K562 (cell line): ENCODE measurements at regions not wholly inside any gene's neighbourhood (a gene's known extent, or its start where the extent isn't known, plus 50 kb on each side); places are given as distances from the start of the nearest gene placed in this dataset.

ENCODE experiments used
- EP300 ChIP-seq: IDR thresholded peaks from 2 replicates; pipeline ENCODE4 v1.6.1; 2012; ENCODE audit warnings: low read length, improper control_type of control experiment
- PPARD ChIP-seq: fragments of 250-450 bp; sonication (Bioruptor Pico); IDR thresholded peaks from 2 replicates; pipeline ENCODE4 v1.8.0; 2022; ENCODE audit warnings: inconsistent platforms, mild to moderate bottlenecking, moderate library complexity
- SNIP1 ChIP-seq: fragments of 450-650 bp; IDR thresholded peaks from 2 replicates; pipeline ENCODE4 v1.7.1; 2017; ENCODE audit warnings: low read depth, mild to moderate bottlenecking
- TAF7 ChIP-seq: fragments of 450-650 bp; IDR thresholded peaks from 2 replicates; pipeline ENCODE4 v1.6.1; 2016; ENCODE audit warnings: missing genetic modification characterization, missing compliant biosample characterization
- ZNF384 ChIP-seq: IDR thresholded peaks from 2 replicates; pipeline ENCODE4 v1.6.1; 2012; ENCODE audit warnings: low read depth, low read length, improper control_type of control experiment
- TF ChIP-seq, protein P1 (sequence below), 3 experiments: IDR thresholded peaks in 2 of 3; conservative IDR thresholded peaks in 1 of 3; 2 replicates each; pipeline ENCODE4 v1.5.1; 2011 to 2012; ENCODE audit warnings: low read length in 3 of 3, mild to moderate bottlenecking in 3 of 3, control low read depth in 2 of 3, improper control_type of control experiment in 1 of 3, inconsistent platforms in 1 of 3, low read depth in 1 of 3, mixed read lengths in 1 of 3, moderate library complexity in 1 of 3; ENCODE audit not compliant: insufficient read depth in 2 of 3

DNA sequence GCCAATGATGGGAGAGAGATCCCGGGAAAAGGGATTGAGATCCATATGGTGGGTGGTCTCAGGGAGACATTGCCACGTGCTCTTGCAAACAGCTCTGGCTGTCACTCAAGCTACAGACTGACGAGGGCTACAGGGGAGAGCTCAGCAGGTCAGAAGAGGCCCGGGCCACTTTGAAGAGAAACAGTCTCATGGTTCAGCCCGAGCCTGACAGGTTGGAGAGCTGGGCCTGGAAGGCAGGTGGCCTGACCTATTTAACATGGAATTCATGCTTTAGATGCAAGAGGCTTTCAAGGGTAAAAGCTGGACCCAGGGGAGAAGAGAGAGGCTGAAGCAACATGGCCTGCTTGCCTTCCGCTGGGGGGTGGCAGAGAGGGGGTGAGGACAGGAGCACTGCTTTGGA, 81.0 kb upstream of the BRD7 start:
- TF ChIP-seq SNIP1, result no peak
- TF ChIP-seq EP300, result no peak
- no peak for TF ChIP-seq PPARD (CRISPR knock-in tag)
- TF ChIP-seq TAF7 (tag), result no peak
- TF ChIP-seq, protein P1, sequence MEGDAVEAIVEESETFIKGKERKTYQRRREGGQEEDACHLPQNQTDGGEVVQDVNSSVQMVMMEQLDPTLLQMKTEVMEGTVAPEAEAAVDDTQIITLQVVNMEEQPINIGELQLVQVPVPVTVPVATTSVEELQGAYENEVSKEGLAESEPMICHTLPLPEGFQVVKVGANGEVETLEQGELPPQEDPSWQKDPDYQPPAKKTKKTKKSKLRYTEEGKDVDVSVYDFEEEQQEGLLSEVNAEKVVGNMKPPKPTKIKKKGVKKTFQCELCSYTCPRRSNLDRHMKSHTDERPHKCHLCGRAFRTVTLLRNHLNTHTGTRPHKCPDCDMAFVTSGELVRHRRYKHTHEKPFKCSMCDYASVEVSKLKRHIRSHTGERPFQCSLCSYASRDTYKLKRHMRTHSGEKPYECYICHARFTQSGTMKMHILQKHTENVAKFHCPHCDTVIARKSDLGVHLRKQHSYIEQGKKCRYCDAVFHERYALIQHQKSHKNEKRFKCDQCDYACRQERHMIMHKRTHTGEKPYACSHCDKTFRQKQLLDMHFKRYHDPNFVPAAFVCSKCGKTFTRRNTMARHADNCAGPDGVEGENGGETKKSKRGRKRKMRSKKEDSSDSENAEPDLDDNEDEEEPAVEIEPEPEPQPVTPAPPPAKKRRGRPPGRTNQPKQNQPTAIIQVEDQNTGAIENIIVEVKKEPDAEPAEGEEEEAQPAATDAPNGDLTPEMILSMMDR (IDR thresholded peaks at IDR 0.05 in 2 of 3, conservative IDR thresholded peaks at IDR 0.05 in 1 of 3; ENCODE audit: insufficient read depth in 2 of 3, low read depth in 1 of 3, low read length in 3 of 3), result no peak
- no peak for TF ChIP-seq ZNF384
